ENCODE measurements at regions not wholly inside any gene's neighbourhood (a gene's known extent, or its start where the extent isn't known, plus 50 kb on each side); places are given as distances from the start of the nearest gene placed in this dataset.

DNA sequence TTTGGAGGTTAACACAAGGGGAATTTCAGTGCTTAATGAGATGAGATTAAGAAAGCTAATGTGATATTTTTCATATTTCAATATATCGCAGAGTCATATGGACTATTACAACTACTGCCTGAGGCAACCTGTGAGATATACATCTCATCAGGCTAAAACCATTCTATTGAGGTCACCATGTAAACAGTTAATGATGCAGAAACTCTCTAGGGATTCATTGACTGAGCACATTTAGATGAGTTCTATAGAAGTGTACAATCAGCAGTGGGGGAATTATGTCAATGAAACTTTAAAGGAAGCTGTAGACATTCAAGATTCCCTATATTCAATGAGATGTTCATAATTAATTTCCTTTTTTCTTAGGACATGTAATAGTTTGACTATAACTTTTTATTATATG is 687.4 kb upstream of the SYT4 start (continued):
- TF ChIP-seq, protein P1, sequence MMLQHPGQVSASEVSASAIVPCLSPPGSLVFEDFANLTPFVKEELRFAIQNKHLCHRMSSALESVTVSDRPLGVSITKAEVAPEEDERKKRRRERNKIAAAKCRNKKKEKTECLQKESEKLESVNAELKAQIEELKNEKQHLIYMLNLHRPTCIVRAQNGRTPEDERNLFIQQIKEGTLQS (IDR thresholded peaks at IDR 0.05), result no peak
- TF ChIP-seq TCF7L2 (IDR thresholded peaks at IDR 0.05; ENCODE audit: borderline replicate concordance, extremely low read depth, insufficient read depth, insufficient read length) (no peak), EZH2phosphoT487 (IDR thresholded peaks at IDR 0.05; ENCODE audit: borderline replicate concordance) (no peak), ZNF274 (IDR thresholded peaks at IDR 0.05; ENCODE audit: low read depth, low read length) (no peak), EGR1 (IDR thresholded peaks at IDR 0.05; ENCODE audit: low read depth) (no peak)

DNA sequence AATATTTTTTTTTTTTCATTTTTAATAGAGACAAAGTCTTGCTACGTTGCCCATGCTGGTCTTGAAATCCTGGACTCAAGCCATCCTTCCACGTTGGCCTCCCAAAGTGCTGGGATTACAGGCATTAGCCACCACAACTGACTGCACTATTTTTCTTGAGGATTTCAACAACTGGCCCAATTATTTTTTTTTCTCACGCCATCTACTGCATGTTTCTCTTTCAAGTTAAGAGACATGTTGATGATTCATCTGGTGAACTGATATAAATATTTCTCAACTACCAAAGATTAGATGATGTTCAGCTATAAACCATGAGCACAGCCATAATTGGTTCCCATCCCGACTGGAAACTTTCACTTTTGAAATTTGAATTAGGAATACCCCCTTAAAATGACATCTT is 688.4 kb upstream of the SYT4 start:
- no peak for ATAC-seq
- no peak for DNase-seq (ENCODE audit: low read depth, low spot score)
- ChIA-PET CTCF (no interaction called here), RAD21 (ENCODE audit: low non-redundant PET in 1 of 2, low total read pairs in 2 of 2, uncharacterized antibody in 2 of 2, unreplicated experiment in 2 of 2) (no interaction called here), POLR2A (no interaction called here)
- Histone ChIP-seq H3K9me2 (ENCODE audit: insufficient read depth) (no peaks in the 10 kb centered on the region), H2AFZ (ENCODE audit: low read depth, low read length, poor library complexity, severe bottlenecking) (no peak overlapping the region), H3K79me2 (ENCODE audit: insufficient read depth, low read length) (no peaks in the 10 kb centered on the region), H3K4me1 (ENCODE audit: control insufficient read depth in 1 of 2, insufficient read depth in 2 of 2, low read length in 2 of 2) (no peaks in the 10 kb centered on the region), H3K9me3 (ENCODE audit: control insufficient read depth in 1 of 2, insufficient read depth in 1 of 2, low read depth in 1 of 2, low read length in 2 of 2) (peaks cover 6 to 14% of the 10 kb centered on the region in 2 experiments; a peak in 2 of 4 replicates), H3K9ac (ENCODE audit: low read length) (no peak overlapping the region), H3K36me3 (ENCODE audit: control insufficient read depth in 1 of 2, insufficient read depth in 2 of 2, low read length in 2 of 2) (no peaks in the 10 kb centered on the region), H3K27ac (ENCODE audit: low read depth, low read length) (no peak overlapping the region), H4K20me1 (ENCODE audit: insufficient read depth) (no peaks in the 10 kb centered on the region), H3K4me2 (ENCODE audit: low read length) (no peak overlapping the region), H3K27me3 (ENCODE audit: insufficient read depth, low read length) (no peaks in the 10 kb centered on the region), H3K4me3 (replicated peaks in 1 of 2; ENCODE audit: low read depth in 1 of 2, low read length in 2 of 2) (no peak overlapping the region)
- intact Hi-C loops (cut with micrococcal nuclease), result no loop called here
- BruUV-seq (replicated peaks), result no TSS peak
- TF ChIP-seq, protein P1 (IDR thresholded peaks at IDR 0.05), result no peak
- TF ChIP-seq SIN3A (IDR thresholded peaks at IDR 0.05; ENCODE audit: low read depth), result no peak
- no peak for TF ChIP-seq POLR2AphosphoS5 (IDR thresholded peaks at IDR 0.05; ENCODE audit: low read depth, low read length)
- TF ChIP-seq, protein P2, sequence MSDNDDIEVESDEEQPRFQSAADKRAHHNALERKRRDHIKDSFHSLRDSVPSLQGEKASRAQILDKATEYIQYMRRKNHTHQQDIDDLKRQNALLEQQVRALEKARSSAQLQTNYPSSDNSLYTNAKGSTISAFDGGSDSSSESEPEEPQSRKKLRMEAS (IDR thresholded peaks at IDR 0.05), result no peak
- no peak for TF ChIP-seq RAD21 (IDR thresholded peaks at IDR 0.05; ENCODE audit: low read depth)
- no peak for TF ChIP-seq TCF7L2 (IDR thresholded peaks at IDR 0.05; ENCODE audit: borderline replicate concordance, extremely low read depth, insufficient read depth, insufficient read length)
- TF ChIP-seq ZFX (IDR thresholded peaks at IDR 0.05), result no peak
- no peak for TF ChIP-seq ELF1 (IDR thresholded peaks at IDR 0.05; ENCODE audit: borderline replicate concordance, low read depth)
- TF ChIP-seq JUND (IDR thresholded peaks at IDR 0.05), result no peak
- TF ChIP-seq POLR2A (IDR thresholded peaks at IDR 0.05; ENCODE audit: borderline replicate concordance, extremely low read depth, insufficient read depth, insufficient read length), result no peak

Measured in HCT116 (cell line).